ENCODE measurements at regions not wholly inside any gene's neighbourhood (a gene's known extent, or its start where the extent isn't known, plus 50 kb on each side); places are given as distances from the start of the nearest gene placed in this dataset.

- H3K27me3 ChIP-seq = no peaks in the 10 kb centered on the region
- no peak for TF ChIP-seq CTCF (IDR thresholded peaks at IDR 0.05 in 4 of 5, conservative IDR thresholded peaks at IDR 0.05 in 1 of 5)
- no peak for TF ChIP-seq POLR2A (IDR thresholded peaks at IDR 0.05)
- intact Hi-C loops (cut with DNase I; ENCODE audit: low total_unique reads) (no loop called here), in situ Hi-C loops (cut with MboI; ENCODE audit: low sequenced_read_pairs in 4 of 4) (no loop called here)
- no peak overlapping the region for H3K27ac ChIP-seq
- H3K4me1 ChIP-seq = no peaks in the 10 kb centered on the region
- no peak for DNase-seq
- H3K4me3 ChIP-seq = no peak overlapping the region
- no peaks in the 10 kb centered on the region for H3K36me3 ChIP-seq
- H3K9me3 ChIP-seq = no peaks in the 10 kb centered on the region
- no peak for ATAC-seq
Measured at GRCh38 chr2:56030901-56031300, 107.3 kb upstream of the EFEMP1 start.

- intact Hi-C loops (cut with DNase I; ENCODE audit: low total_unique reads) (no loop called here), in situ Hi-C loops (cut with MboI; ENCODE audit: low sequenced_read_pairs in 4 of 4) (no loop called here)
- Histone ChIP-seq H3K4me3 (no peak overlapping the region), H3K27me3 (no peaks in the 10 kb centered on the region), H3K36me3 (no peaks in the 10 kb centered on the region), H3K27ac (no peak overlapping the region), H3K9me3 (no peaks in the 10 kb centered on the region), H3K4me1 (no peaks in the 10 kb centered on the region)
- TF ChIP-seq POLR2A (IDR thresholded peaks at IDR 0.05) (no peak), CTCF (IDR thresholded peaks at IDR 0.05 in 4 of 5, conservative IDR thresholded peaks at IDR 0.05 in 1 of 5) (no peak)
- no peak for DNase-seq
- ATAC-seq = no peak
Measured at GRCh38 chr2:56034258-56034657, 110.7 kb upstream of the EFEMP1 start.

GRCh38 chr2:56040189-56040588 is 116.6 kb upstream of the EFEMP1 start:
- DNase-seq (no peak), ATAC-seq (no peak)
- intact Hi-C loops (cut with DNase I; ENCODE audit: low total_unique reads) = no loop called here
- no peak overlapping the region for H3K27ac ChIP-seq
- H3K4me3 ChIP-seq = no peak overlapping the region
- no peaks in the 10 kb centered on the region for H3K27me3 ChIP-seq
- H3K36me3 ChIP-seq = no peaks in the 10 kb centered on the region
- TF ChIP-seq POLR2A (IDR thresholded peaks at IDR 0.05) (no peak), CTCF (IDR thresholded peaks at IDR 0.05 in 4 of 5, conservative IDR thresholded peaks at IDR 0.05 in 1 of 5) (no peak)
- H3K4me1 ChIP-seq = no peaks in the 10 kb centered on the region
- H3K9me3 ChIP-seq = no peaks in the 10 kb centered on the region
- in situ Hi-C loops (cut with MboI; ENCODE audit: low sequenced_read_pairs in 4 of 4) = no loop called here

- Histone ChIP-seq H3K27ac (no peak overlapping the region), H3K27me3 (no peaks in the 10 kb centered on the region), H3K4me3 (no peak overlapping the region), H3K9me3 (no peaks in the 10 kb centered on the region), H3K36me3 (no peaks in the 10 kb centered on the region), H3K4me1 (no peaks in the 10 kb centered on the region)
- intact Hi-C loops (cut with DNase I; ENCODE audit: low total_unique reads) = no loop called here
- TF ChIP-seq CTCF (IDR thresholded peaks at IDR 0.05 in 4 of 5, conservative IDR thresholded peaks at IDR 0.05 in 1 of 5) (no peak), POLR2A (IDR thresholded peaks at IDR 0.05) (no peak)
- no peak for DNase-seq
- no peak for ATAC-seq
- in situ Hi-C loops (cut with MboI; ENCODE audit: low sequenced_read_pairs in 4 of 4) = no loop called here
Measured at GRCh38 chr2:56040834-56041233, 117.3 kb upstream of the EFEMP1 start.

- DNase-seq = no peak
Measured at GRCh38 chr2:56047136-56047535, 123.6 kb upstream of the EFEMP1 start.

More at GRCh38 chr2:56047136-56047535, 123.6 kb upstream of the EFEMP1 start:
- no peaks in the 10 kb centered on the region for H3K27me3 ChIP-seq
- ATAC-seq = no peak
- in situ Hi-C loops (cut with MboI; ENCODE audit: low sequenced_read_pairs in 4 of 4) (no loop called here), intact Hi-C loops (cut with DNase I; ENCODE audit: low total_unique reads) (no loop called here)
- no peak overlapping the region for H3K4me3 ChIP-seq
- no peaks in the 10 kb centered on the region for H3K4me1 ChIP-seq
- no peak overlapping the region for H3K27ac ChIP-seq
- H3K9me3 ChIP-seq = no peaks in the 10 kb centered on the region
- no peaks in the 10 kb centered on the region for H3K36me3 ChIP-seq
- TF ChIP-seq POLR2A (IDR thresholded peaks at IDR 0.05) = no peak
- TF ChIP-seq CTCF (IDR thresholded peaks at IDR 0.05 in 4 of 5, conservative IDR thresholded peaks at IDR 0.05 in 1 of 5) = no peak

Measured in gastrocnemius medialis (tissue), 4 donors.